Frontal cortex (tissue), 3 donors: ENCODE measurements at regions not wholly inside any gene's neighbourhood (a gene's known extent, or its start where the extent isn't known, plus 50 kb on each side); places are given as distances from the start of the nearest gene placed in this dataset.
"Not testable (repeated sequence)": the region's sequence is repeated elsewhere in the genome, so short reads cannot be mapped to it uniquely, and the experiment has no call there.

ENCODE experiments used
- DNase-seq, 2 donors: peaks; one replicate each; pipeline ENCODE4 v3.0.0; 2012; ENCODE audit warnings: low spot score in 2 of 2
- FAIRE-seq: peaks from 2 replicates; lab custom pipeline; 2012; peaks lifted over from hg19 to GRCh38; lab: Jason Lieb, UNC
- donor health status: control.
- donor health status: control.
- donor health status: control.

DNA sequence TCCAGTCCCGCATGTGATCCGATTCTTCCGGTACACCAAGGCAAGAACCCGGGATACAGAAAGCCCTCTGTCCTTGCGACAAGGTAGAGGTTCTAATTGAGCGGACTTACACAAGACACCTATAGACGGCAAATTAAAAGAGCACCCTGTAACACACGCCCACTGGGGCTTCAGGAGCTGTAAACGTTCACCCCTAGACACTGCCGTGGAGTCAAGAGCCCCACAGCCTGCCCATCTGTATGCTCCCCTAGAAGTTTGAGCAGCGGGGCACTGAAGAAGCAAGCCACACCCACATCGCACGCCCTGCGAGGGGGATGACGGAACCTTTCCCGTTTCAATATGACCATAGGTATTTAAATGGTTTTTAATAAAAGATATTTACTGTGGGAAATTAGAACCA is 696.3 kb upstream of the MMS22L start:
- DNase-seq, FAIRE-seq: not testable (repeated sequence)

DNA sequence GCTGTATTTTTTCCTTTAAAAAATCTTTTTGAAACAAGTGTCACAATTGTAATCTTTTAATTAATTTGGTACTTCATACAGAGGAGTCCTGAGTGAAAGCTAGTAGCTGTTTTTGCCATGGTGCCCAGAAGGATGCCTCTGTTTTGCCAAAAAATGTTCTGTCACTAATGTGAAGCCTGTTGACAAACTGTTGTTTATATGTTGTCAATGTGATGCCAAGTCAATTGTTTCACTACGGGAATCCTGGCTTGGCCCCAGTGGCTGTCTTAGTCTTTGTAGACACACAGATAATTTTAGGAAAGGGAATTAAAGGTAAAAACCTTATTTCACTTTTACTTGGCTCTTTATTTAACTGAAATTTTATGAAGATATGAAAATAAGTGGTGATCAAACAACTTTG is 706.4 kb upstream of the MMS22L start:
- no peak for FAIRE-seq
- DNase-seq: no peak

DNA sequence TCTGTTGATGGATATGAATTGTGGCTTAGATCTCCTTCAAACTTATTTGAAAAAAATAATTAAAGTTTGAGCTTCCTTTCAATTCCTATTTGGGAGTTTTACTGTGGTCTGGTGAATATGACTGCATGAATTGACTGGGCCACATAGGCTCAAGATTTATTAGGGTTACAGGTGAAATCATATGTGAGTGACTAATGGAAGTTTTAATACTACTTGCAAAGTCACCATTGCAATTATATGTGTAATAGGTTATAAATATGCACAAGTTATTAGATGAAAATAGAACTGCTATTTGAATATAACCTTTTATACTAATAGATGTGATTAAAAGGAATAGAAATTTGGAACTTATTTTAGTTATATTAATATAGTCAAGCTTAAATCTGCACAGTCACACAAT is 712.1 kb upstream of the MMS22L start:
- DNase-seq: no peak
- FAIRE-seq: no peak

DNA sequence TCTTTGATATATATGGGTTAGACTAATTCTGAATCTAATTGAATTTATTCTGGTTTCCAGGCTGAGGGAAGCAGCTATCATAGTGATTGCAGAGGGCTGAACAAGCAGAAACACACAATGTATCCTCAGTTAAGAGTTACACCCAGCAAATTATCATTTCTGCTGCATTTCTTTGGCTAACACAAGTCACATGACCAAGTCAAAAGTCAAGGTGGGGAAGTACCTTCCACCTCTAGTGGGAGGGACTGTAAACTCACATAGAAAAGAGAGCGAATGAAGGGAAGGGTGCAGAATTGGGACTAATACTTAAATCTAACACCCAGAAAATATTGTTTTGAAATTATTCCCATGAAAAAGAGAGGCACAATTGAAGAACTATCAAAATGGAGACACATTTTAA is 719.7 kb upstream of the MMS22L start:
- FAIRE-seq (no peak), DNase-seq (no peak)

DNA sequence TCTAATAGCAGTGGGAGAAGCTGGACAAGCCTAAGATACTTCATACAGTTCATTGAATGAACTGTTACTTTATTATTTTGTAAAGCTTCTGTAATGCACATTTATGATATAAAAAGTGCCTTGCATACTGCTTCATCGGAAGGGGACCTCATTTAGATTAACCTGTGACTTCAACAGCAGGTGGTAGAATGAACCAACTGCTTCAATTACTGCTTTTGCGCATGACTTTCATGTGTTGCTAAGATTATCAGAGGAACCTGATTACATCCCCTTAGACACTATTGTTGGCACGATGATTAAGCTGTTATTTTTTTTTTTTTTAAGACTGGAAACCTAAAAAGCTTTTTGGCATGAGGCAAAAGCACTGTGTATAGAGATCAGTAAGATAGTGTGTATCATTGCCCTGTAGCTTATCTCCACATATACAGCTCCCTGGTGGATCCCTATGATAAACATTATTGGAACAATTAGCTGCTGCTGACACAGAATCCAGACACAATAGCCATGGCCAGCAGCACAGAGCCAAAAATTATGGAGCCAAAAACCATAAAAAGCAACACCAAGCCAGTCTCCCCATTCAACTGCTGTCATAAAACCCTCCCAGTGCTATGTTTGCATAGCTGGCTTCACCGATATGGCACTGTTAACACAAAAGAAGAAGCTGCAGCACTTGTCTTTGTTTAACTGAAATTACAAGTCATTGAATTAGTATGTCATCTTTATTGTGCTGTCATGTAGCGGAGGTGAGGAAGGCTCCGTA is 731.6 kb upstream of the MMS22L start:
- FAIRE-seq (no peak), DNase-seq (no peak)

DNA sequence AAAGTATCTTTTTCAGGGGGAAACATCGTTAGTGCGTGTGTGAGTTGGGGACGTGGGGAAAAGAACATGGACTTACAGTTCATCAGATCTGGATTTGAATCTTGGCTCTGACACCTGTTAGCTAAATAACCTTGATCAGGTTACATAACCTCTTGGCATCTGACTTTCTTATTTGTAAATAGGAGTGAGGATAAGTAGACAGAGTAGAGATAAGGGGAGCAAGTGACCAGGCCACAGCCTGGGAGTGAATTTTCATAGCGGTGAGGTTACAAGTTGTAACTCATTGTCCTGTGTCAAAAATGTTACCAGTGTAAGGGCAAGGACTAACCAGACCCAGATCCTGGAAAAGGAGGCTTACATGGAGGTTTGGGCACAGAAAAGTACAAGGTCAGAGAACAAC is 733.5 kb upstream of the MMS22L start:
- FAIRE-seq (no peak), DNase-seq (no peak)

DNA sequence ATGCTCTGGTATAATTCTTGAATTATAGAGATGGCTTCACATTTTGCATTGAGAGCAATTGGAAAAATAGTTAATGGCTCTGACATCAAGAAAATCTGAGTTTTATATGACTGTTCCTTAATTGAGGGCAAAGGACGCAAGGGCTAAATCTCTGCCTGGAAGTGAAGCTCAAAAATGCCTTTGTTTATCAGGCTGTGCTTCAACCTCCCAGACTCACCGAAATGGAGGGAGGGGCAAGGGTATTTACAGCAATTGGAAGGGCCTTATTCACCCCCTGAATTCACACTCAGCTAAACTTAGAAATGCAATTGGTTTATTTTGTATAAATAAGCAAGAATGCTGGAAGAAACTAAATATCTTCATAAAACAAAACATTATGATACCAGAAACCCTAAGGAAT is 737.2 kb upstream of the MMS22L start:
- no peak for DNase-seq
- FAIRE-seq: no peak

DNA sequence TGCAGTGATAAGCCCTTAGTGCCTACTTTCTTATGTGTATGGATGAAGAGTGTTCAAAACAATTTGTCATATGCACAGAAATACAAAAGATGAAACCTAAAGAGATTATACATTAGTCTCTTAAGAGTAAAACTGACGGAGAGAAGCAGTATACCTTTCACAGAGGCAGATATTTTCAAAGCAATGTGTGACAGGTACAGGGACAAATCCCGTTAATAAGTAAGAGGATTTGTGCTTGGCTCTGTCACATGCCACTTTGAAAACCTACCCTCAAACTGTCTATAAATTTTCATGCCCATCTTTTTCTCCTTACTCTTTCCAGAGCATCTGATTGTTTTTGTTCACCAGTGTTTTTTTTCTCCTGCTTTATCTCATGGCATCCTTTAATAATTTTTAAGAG is 741.3 kb upstream of the MMS22L start:
- FAIRE-seq: no peak
- DNase-seq: no peak

DNA sequence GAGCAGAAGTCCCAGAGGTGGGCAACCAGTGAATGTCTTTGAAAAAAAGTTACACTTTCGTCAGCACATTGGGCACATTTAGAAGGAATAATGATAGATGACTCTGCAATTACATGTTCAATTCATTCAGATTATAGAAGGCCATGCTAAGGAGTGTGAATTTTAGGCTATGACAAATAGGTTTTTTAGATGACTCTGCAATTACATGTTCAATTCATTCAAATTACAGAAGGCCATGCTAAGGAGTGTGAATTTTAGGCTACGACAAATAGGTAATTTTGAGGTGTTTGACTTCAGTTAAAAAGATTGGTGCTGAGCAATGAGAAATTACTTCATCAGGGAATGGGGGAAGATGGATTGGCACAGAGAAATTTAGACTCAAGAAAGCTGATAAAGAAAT is 744.9 kb upstream of the MMS22L start:
- FAIRE-seq (no peak), DNase-seq (no peak)

DNA sequence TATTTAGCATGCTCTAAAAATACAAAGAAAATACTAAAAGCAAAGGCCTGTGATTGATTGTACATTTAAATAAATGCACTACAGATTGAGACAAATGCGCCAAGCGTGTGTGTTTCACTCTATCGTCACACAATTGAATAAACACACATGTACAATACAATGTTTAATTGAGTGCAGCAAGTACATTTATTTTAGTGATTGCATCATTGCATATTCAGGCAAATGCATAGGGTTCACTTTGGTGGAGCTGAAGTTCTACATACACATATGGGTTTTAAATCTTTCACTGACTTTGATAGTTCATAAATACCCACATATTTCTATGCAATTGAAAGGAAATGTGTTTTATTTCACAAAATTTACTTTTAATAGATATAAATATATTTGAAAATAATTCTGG is 750.6 kb upstream of the MMS22L start:
- FAIRE-seq (no peak), DNase-seq (no peak)

DNA sequence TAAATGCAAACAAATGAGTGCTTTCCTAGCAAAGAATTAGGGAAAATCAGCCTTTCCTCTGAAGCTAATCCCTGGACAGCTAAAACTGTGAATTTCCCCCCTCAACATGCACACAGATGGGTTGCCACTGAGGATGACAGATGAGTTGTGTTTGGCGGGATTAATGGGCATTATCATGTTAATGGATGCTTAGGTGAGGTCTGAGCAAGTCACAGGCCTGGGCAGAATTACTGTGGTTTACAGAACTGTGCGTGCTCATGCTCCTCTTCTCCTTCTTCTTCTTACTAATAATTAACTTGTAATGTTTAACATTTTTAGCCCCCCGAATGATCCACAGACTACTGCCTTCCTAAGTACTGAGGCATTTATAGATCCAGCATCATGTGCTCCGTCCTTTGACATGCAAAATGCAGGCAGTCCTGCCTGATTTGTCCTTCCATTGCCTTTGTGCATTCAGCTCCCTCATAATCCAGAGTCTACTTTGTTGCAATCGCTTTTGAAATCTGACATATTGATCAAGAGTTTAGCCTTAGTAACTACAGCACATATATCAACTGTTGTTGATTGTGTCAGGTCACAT is 753.4 kb upstream of the MMS22L start:
- no peak for FAIRE-seq
- DNase-seq: no peak

DNA sequence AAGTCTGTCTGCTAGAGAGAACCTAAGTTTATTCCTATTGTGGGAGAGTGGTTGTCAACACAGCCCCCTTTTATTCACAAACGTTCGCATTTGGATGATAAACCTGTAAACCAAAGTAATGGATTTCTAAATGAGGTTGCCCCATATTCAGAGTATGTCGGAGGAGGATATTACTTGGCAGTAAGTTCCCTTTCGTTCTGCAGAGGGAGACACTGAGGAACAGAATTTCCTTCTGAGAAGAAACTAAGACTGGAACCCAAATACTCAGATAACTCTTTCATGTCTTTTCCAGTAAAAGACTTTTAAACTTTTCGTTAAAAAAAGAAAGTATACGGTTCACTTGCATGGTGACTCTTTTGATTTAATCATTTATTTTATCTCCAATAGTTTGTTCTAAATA is 754.6 kb upstream of the MMS22L start:
- DNase-seq: no peak
- FAIRE-seq: no peak

DNA sequence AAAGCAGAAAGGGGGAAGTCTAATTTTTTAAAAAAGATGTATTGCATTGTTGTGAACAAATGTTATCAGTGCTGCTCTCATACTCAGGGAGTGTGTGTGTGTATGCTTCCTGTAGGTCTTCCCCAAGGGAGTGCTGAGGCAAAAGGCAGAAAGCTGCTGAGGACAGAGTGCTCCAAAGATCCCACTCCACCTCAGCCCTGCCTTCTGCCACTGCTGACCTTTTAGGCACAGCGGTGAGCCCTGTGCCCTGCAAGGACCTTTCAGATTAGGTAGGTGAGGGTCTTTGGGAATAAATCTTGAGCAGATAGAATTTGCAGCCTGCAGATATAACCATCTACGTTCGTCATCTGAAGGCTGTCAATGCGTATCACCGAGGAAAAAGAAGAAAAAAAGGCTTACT is 756.4 kb upstream of the MMS22L start:
- DNase-seq: no peak
- no peak for FAIRE-seq

DNA sequence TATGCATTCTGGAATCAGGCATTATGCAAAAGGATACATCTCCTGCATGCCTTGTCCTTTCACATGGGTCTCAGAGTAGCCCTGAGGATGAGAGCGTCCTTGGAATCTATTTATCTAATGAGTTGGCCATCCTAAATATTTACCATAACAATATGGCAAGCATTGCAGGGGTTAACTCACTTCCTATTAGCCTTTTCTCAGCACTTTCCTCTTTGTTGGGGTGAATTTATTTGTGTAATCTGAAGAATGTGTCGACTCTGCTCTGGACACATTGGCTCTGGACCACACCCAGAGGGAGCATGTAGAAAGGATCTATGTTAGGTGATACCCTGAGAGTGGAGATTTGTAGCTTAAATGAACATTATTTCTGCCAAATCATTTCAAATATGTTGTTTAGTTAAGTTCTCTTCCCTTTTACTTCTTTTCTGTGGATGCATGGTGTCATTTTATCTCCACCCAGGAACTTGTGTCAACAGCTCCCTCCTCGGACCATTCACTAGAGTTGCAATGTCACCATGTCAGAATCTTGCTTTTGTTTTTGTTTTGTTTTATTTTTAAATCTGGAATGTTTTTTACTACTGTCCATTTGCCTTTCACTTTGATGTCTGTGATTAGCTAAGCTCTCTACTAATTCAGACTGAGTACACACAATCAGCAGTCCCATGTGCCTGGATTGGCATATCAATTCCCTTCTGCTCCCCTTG is 757.0 kb upstream of the MMS22L start:
- peak; percentile 62 for FAIRE-seq
- no peak for DNase-seq

DNA sequence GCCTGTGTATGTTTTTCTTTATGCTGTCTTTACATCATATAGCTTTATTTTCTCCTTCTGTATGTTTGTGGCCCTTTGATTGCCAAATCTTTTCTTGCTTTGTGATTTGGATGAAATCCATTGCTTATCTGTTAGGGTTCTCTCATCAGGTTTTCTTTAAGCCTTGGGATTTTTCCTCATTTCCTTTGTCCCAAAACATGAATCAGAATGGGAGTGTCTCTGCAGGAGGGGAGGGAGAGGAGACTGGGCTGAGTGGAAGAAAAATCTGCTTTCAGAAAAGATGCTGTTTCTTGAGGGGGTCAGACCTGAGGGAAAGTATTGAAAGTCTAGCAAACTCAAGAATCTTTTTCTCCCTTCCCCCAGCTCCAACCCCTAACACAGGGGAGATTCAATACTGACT is 758.0 kb upstream of the MMS22L start:
- no peak for FAIRE-seq

DNA sequence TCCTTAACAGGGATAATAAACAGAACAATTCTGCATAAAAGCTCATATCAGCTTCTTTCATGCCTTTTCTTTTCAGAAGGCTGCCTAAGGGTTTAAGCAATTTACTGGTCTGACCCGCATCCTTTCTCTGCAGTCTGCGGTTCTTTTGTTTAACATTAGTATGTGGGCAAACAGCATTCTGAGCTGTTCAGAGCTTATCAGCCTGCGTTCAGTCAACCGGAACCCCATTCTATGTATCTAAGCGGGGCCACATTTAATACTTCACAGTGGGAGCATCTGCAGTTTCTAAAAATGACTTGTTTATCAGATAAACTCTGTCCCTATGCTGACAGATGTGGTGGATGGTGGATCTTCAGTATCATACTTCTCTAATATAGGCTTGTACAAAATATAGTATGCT is 758.9 kb upstream of the MMS22L start:
- DNase-seq (no peak), FAIRE-seq (no peak)

More for the DNA sequence above, 758.0 kb upstream of the MMS22L start:
- DNase-seq: no peak

DNA sequence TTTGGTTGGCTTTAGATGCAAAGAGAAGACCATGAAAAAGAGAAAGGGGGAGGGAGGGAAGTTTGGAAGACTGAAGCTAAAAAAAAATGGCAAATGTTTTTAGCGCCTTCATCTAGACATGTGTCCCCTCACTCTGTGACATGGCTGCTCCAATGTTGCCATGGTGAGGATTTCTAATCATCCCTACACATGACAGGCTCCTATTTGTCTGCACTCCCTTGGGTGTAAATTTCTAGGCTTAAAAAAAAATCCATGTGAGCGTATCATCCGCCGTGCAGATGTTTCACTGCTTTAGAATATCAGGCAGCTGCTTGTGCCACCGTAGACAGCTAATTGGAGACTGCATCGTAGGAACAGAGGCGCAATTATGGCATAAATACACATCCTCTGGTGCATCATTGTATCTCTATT is 761.1 kb upstream of the MMS22L start:
- FAIRE-seq (no peak), DNase-seq (no peak)

DNA sequence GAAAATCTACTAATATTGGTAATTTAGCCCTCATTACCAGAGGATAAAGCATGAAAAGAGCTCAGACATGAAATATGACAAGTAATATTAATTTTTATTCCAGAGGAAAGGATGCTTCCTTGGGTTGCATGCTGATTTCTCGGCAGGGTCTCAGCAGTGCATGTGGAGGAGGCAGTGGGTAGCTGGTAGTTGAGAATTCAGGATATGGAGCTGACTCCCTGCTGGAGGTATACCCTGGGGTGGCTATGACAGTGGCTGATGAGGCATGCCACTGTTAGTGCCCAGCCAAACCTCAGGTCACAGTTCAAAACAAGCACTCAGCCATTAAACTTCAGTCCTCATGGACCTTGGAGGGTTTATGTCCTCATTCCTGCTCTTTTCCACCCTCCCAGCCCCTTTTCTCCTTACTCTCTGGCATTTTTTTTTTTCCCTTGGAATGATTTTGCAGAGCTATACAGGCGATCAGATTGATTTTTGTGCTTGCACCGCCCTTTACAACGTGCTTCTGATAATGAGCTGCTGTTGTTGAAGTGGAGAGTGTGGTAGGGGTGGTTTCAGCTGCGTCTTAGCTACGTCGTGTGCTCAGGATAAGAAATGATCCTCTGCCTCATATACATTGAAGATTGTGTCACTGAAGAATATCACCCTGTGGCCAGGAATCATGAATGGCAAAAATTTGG is 761.9 kb upstream of the MMS22L start:
- FAIRE-seq: no peak
- no peak for DNase-seq

DNA sequence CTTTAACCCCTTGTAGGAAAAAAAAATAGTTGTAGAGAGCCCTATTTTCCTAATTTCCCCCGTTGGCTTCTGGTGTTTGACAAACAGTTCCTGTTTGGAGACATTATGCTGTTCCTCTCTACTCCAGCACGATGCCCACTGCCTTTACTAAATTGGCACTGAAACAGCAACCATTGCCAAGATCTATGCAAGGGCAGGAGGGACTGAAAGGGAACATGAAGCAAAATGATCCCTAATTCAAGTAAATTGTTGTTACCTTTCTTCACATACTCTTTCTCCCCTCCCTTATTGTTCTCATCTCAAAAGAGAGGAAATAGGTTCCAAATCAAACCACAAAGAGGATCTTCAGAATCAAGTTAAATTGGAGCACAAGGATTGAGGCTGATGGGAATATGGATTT is 764.1 kb upstream of the MMS22L start:
- DNase-seq (no peak), FAIRE-seq (no peak)

DNA sequence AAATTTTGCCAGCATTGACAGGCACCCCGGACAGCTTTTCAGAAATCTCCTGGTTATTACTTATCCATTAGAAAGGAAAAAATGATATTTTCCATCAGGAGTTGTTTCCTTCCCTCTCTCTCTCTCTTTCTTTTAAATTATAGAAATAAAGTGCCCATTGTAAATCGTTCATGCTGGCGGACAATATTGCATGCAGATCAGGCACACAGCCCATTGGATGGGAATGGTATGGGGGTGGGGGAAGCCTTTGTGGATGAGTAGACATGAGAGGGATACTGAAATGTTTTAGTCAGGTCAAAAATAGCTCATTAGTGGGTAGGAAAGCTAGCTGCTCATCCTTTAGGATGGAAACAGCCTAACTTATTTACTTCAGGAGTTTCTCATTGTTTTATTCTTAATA is 764.9 kb upstream of the MMS22L start:
- no peak for FAIRE-seq
- DNase-seq: no peak

DNA sequence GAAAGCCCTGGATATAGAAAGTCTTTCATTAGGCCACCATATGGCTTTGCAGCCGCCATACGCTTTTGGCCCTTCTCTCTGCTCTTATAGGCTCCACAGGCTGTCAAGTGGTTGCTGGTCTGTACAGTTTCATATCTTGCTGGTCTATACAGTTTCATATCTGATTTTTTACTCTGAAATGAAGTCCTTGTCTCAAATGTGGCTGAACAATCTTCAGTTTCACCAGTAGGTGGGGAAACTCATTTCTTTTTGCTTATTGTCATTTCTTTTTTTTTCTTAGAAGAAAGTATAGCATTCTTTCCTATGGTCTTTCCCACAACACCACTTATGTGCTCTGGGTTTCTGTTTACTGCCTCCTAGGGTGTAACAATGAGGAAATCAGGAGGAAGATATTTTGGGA is 771.4 kb upstream of the MMS22L start:
- DNase-seq (no peak), FAIRE-seq (no peak)
